GM18507 (cell line): ENCODE measurements at regions not wholly inside any gene's neighbourhood (a gene's known extent, or its start where the extent isn't known, plus 50 kb on each side); places are given as distances from the start of the nearest gene placed in this dataset.

ENCODE experiments used
- DNase-seq: peaks from one replicate; pipeline ENCODE4 v3.0.0; 2011; ENCODE audit warnings: low read depth; ENCODE audit not compliant: insufficient read length; ENCODE audit errors: extremely low spot score
- FAIRE-seq: peaks from 2 replicates; lab custom pipeline; 2011; peaks lifted over from hg19 to GRCh38; lab: Jason Lieb, UNC

DNA sequence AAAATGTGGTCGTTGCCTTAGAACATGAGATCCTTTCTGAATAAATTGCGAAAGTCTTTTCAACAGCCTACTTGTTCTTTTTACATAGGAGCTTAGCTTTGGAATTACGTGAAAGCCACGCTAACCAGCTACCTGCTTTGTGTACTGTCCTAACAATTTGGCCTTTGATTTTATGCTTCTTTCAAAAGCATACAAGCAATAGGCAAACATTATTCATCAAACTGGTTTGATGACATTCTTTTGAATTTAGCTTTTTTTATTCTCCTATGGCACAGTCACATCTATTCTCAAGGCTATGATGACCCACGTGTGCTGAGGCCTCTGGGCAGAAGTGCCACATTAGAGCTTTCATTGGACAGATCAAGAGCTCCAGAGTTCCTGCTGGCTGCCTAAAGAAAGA, 178.0 kb upstream of the DPT start:
- DNase-seq (no peak), FAIRE-seq (no peak)

DNA sequence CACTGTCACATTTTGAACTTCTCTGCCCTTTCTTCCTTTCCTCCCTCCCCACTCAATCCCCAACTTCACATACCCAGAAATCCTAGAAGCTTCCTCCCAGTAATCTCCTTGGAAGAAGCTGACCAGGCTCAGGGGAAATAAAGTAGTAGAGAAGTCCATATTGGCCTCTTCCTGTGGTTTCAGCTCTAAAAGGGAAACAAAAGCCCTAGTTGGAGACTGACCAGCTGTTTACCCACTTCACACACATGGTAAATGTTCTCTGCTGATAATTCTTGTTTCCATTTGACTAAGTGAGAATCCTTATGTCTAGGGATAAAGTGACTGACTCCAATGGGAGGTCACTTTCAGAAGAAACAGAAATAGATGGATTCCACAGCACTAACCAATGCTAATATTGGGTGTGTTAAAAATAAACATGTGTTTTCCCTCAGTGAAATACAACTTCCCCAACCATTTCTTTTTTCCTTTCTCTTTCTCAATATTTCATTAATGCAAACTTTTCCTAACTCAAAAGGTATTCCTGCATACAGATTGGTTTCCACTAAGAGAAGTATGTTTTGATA, 178.9 kb upstream of the DPT start:
- FAIRE-seq = no peak
- no peak for DNase-seq

DNA sequence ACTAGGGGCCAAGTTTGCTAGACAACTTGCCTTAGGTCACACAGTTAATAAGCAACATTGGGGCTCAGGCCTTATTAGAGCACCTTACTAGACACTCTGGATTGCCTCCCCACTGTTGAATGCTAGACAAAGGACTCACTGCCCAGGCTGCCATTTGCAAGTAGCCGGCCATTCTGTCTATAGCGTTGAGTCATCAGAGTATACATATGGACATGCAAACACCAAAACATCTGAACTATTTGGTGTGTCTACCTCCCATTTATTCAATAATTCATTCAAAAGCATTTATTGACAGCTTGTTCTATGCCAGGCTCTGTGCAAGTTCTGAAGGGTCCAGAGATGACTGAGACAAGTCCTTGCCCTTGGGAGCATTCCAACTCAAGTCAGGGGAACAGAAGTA, 181.4 kb upstream of the DPT start:
- FAIRE-seq (no peak), DNase-seq (no peak)

DNA sequence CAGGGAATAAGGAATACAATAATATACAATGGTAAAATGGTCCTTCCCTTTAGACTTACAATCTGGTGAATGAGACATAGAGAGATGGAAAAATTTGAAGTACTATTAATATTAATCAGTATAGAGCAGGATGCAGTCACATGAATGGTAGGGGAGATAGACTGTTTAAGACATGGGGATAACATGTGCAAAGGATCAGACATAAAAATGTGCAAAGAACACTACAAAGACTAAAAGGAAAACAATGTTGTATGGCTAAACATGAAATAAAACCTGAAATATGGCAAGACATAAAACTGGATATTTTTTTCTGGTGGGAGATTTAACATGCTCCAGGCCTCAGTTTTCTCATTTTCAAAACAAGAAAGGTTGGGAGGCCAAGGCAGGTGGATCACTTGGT, 182.4 kb upstream of the DPT start:
- no peak for DNase-seq
- no peak for FAIRE-seq

DNA sequence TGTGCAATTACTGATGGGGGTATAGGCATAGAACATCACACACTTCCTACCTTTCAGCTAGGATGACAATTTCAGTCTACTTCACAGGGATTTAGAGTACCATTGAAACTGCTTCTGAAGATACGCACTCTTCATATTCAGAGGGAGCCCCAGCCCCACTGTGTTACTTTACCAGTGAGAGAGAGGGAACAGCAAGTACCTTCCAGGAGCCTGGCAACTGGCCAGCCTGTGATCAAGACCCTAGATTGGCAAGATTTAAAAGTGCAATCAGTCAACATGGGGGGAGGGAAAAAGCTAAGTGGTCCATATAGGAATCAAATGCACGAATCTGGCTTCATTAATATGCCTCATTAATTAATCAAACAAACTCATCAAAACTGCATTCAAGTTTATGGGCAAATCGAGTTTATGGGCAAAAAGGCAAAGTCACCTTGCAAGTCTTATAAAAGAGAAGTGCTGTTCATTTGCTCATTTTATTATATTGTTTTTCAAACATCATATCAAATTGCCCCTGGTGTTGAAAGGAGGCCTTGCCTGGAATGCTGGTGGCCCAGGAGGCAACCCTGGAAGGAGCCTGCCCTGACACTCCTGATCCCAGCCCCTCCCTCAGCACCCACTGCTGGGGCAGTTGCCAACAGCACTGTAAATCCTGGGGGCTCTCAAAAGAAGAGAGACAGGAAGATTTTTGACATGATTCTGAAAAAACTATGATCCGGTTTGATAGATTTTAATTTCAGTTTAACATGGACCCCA, 184.9 kb upstream of the DPT start:
- no peak for FAIRE-seq
- no peak for DNase-seq

DNA sequence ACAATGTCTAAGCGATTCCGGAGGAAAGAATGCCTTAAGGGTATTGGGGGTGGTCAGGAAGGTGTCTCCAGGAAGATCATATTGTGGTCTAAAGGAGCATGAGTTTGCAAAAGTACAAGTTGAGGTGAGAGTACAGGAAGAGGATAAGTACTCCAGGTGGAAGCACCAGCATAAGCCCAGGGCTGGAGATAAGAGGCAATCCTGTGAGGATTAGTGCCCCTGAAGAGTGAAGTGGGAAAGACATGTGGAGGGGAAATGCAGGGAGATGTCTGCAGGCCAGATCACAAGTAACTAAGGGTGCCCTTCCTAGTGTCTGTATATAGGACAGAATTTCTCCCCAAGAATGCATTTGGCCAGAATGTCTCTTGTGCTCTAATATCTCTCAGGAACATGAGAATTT, 188.3 kb upstream of the DPT start:
- DNase-seq = no peak
- FAIRE-seq = no peak

DNA sequence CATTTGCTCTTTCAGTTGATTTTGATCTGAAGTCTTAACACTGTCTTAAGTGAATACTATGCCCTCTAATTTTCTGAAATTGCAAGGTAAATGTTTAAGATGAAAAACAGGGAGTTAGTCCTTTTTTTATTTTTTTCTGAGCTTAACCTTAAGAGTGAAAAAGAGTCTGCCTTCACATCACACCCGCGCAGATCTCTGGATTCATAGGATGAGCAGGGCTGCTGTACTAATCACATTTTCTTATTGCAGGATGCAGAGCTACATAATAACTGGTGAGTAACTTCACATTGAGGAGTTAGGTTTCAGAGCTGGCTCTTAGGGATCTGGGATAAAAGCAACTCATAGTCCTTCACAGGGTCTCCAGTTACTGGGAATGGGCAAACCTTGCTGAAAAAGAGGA, 188.7 kb upstream of the ATP1B1 start:
- DNase-seq = no peak
- no peak for FAIRE-seq

DNA sequence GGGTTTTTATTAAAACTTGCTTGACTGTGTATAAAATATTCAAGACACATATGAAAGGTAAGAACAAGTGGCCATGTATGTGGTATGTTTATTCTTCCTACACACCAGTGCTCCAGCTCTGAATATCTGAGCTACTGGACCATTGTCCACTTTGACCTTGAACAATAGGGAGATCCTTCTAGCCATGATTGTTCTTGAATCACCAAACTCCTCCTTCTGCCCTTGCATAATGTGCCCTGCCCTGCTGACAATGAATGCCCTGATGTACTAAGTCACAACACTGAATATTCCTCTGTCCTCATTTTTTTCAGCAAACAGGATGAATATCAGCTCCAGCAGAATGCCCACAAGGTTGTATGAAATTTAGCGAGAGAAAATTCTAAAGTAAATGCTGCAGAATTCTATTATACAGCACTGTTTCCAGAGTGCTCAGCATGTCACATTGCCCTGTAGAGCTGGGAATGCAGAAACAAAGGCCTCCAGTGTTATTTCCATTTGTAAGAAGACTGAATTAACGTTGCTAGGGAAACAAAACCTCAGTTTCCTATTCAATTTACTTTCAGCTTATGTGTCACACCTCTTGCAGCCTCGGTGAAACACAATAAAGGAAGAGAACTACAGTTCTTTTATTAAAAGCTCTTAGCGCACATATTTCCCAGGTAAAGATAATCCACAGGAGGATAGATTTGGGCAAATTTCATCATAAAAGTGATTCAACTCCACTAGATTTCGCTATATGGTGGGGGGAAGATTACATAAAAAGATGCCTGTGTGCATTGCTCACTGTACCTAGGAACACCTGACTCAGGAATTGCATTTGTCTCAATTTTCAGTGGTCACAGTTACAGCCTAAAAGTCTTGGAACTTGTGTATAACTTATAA, 187.4 kb upstream of the ATP1B1 start:
- no peak for FAIRE-seq

DNA sequence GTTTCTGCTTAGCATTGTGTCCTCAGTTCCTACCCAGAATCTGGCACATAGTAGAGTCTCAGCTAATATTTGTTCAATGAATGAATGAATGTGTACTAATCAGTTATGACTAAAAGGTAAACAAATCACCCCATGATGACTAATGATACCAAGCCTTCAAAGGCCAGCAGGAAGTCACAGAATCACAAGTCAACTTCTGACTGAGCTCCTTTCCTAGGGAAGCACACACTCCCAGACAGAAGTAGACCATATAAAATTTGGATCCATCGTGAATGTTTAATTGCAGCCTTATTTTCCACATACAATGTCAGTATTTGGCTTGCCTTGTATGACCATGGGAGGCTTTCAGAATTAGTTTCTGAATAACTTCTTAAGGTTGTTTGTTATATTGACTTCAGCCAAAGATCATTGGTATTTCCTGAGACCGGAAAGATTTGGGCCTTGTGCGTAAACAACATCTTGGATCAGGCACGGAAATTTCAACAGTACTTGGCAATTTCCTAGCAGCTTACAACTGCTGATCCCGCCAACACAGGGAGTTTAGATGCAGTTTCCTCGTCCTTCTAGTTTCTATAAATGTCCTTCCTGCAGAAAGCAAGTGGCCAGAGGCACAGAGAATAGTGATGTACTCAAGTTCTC, 185.9 kb upstream of the ATP1B1 start:
- FAIRE-seq = no peak
- no peak for DNase-seq

More for the DNA sequence above, 187.4 kb upstream of the ATP1B1 start:
- DNase-seq = no peak

DNA sequence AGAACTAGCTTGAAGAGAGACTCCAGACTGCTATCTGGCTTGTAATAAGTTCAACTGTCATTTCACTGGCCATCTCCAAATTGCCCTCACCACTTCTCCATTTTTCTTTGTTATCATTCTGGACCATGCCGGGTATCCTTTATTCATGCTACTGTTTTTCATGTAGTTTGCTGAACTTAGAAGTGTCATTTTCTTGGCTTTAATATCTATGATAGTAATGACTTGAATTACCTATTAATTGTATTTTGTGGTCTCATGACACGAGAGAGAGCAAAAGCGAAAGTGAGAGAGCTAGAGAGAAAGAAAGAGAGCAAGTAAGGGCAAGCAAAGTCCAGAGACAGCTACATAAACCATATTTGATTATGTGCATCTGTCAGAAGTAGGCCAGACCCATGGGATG, 184.9 kb upstream of the ATP1B1 start:
- DNase-seq (no peak), FAIRE-seq (peak; percentile 77)

DNA sequence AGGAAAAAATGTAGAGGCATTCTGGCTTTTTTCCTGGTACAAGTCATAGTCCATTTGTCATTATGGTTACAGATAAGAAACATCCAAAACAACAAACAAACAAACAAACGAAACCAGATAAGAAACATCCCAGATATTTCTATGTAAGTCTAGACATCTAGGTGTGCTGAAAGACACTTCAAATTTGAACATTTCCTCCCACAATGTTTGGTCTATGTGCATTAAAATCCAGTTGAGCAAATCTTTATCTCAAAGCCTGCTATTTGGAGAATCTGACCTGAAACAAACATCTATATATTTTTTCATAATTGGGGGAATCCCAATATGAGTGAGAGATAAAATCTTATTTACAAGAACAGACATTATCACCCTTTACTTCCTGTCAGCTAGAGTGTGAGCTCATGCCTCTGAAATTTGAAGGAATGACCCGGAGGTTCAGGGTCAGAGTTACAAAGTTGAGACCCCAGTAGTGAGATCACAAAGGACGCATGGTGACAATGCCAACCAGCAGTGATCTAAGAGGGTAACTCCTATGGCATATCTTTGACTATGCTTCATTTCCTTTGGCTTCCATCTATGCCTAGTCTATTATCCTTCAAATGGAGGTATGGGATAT, 182.9 kb upstream of the ATP1B1 start:
- DNase-seq = no peak
- FAIRE-seq = no peak

DNA sequence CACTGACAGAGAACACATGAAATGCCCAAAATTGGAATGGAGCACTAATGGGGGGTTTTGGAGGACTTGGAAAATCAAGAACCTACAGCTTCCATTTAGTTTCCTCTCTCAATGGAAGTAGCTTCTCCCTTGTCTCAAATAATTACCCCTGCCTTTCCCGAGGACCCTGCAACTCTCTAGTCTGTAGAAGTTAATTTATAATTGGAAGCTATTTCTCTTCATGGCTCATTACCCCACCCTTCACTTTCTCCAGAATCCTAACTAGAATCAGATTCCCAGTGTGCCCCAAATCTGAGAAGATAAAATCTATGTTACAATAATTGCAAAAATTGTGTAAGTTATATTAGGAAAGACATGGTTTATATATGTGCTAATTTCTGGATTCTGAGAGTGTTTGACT, 181.5 kb upstream of the ATP1B1 start:
- FAIRE-seq = no peak
- DNase-seq = no peak

DNA sequence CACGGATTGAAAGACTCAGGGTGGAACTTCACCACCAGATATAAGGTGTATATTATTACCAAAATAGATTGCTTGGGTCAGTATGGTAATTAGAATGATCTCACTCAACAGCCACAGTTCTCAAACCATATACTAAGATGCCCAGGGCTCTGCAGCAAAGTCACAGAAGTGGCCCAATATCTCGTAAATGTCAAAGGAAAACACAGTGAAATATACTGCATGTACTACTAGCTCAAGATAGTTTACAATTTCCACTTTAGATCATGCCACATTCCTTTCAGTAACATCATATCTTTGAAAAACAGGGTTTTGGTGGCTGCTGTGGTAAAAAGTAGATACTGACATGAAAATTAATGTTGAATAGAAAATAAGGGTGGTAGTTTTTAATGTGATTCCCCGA, 180.3 kb upstream of the ATP1B1 start:
- no peak for FAIRE-seq
- DNase-seq = no peak

DNA sequence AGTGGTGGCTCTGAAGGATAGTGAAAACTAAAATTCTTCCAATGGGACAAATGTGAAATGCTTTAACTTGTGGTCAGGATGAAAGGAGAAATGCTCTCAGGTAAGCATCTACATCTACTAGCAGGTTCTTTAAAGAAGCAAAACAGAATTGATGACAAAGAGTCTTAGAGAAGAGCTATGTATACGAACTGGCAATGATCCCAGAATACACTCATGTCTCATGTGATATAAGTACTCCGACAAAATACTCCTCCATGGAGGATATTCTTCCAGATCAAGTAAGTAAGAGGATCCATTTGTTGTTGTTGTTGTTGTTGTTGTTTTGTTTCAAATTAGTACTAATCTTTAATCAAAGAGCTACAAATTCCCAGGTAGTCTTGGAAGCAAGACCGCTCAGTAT, 174.0 kb upstream of the ATP1B1 start:
- DNase-seq (no peak), FAIRE-seq (no peak)

DNA sequence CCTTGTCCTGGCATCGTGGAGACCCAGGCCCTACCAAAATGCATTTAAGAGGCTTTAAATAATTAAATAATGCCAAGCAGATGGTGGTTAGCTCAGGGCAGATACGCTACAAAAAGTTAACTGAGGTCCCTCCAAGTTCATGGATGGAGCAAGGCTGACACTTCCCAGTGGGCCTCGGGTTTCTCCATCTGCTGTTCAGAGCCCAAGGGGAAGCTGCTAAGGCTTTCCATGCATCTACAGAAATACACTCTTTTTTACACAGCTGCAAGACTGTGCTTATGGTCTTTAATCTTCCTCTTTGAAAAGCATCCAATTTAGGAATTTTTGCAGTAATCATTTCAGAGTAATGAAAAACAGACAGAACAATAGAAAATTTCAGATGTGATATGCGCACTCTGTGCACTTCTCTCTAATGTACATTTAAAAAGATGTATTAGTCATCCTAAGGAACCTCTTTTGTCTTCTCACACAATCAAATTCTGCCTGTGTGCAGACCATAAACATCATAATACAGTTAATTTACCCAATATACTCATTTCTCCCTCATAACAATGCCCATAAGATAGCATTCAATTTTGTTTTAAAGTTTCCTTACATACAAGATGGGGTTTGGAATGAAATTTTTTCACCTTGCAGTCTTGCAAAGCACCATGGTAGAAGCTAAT, 173.2 kb upstream of the ATP1B1 start:
- no peak for FAIRE-seq
- no peak for DNase-seq

DNA sequence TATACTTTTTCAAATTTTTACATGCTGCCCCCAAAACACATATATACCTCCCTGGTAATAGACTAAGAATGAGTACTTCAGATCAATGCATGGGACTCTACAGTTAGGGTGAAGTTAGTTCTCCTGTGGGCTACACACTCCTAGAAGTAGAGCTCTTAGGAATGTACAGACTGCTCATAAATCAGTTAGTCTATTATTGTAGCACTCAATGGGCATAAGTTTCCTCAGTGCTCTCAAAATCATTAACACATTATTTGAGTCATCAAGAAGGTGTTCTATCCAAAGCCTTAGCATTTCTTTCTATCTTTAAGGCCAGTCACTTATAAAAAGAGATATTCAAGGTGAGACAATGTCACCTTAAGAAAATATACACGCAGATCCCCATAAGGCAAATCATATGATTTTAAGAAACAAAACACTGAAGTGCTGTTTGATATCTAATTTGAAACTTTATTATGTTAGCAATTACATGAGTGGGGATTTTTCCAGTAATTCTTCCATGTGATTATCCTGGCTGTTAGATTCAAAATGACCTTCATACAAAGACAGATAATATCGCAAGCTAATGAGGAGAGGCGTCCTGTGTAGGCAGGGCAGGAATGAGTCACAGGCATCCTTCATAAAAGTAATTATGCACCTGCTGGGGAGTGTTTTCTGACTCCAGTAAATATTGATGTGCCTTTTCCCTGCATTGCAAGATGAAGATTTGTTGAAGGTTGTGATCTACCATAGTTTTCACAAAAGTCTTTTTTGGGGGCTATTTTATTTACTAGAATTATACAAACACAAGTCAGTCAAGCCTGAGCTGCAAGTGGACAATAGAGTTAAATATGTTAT, 167.2 kb upstream of the ATP1B1 start:
- DNase-seq (no peak), FAIRE-seq (no peak)

DNA sequence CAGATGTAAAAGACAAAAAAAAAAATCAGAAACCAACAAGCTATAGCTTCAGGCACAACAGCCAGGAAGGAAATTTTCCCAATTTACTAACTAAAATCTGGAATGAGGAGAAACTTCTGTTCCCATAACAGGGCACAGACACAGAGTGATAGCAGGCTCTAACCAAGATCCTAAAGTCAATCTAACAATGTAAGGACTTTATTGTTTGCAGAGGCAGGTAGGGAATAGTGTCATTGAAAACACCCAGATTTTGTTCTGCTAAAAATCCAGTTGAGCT, 166.6 kb upstream of the ATP1B1 start:
- no peak for FAIRE-seq
- DNase-seq = no peak

DNA sequence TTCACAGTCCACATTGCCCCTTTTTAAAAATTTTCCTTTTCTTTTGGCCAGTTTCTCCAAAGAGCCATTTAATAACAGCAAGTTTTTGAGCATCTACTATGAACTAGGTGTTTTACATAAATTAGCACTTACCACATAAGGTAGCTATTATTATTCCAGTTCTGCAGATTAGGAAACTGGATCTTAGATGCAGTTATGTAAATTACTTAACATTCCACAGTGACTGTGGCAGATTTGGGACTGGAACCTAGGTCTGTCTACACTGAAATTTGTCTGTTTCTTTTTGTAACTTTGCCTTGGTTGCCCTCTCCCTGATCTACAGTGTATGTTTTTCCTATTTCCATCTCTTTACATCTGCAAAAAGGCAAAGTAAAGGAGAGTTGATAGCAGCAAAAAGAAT, 164.8 kb upstream of the ATP1B1 start:
- FAIRE-seq (no peak), DNase-seq (no peak)

DNA sequence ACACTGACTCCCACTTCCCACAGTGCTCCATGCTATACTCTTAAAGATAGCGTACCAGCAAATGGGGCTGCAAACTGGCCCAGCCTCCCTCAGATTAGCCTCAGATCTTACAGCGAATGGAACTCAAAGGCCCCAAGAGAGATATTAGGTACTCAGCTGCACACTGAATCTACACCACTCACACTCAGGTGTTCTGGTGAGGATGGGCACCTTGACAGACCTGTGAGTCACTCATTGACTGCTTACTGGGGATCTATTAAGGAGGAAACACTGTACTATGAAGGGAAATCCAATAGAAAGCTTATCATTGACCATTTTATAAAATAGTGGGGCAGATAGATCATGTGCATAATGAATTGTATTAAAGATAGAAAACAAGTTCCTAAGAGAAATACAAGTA, 164.3 kb upstream of the ATP1B1 start:
- no peak for FAIRE-seq
- DNase-seq = no peak
